T47D (cell line): ENCODE measurements at regions not wholly inside any gene's neighbourhood (a gene's known extent, or its start where the extent isn't known, plus 50 kb on each side); places are given as distances from the start of the nearest gene placed in this dataset.

Experiments used
- DNase-seq, 2 experiments: peaks; one replicate each; pipeline versions ENCODE4 v3.0.0 to v3.0.0-alpha.2; 2011 to 2012; ENCODE audit warnings: low read depth in 1 of 2, low spot score in 1 of 2
- JUND ChIP-seq: IDR thresholded peaks from 2 replicates; pipeline ENCODE4 v1.6.1; 2012; ENCODE audit warnings: low read depth
- in situ Hi-C: cut with HindIII; loops from 2 replicates; pipeline ENCODE4 v1.10.0; 2016; ENCODE audit warnings: low sequenced_read_pairs, low pct_unique_long_range_greater_than_20kb

- in situ Hi-C loops = no loop called here
- TF ChIP-seq JUND = no peak
- no peak for DNase-seq
These were observed 260.6 kb upstream of the NT5C1B start for GRCh38 chr2:18849841-18850578.

DNA sequence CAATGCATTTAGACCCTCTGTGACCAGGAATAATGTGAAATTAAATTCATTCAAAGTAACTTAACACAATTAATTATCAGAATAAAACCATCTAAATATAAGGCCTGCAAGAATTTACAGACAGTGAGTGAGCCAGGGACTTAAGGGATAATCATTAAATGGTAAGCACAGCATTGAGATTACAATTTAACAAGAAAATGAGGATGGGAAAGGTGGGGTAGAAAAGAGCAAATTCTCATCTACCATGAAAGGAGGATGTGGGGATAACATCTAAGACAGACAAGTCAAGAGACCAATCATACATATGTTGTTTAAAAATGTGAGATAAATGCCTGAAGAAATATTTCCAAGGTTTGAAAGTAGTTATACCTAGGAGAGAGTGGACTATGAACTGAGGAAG, 259.3 kb upstream of the NT5C1B start:
- no peak for TF ChIP-seq JUND
- no peak for DNase-seq
- in situ Hi-C loops = no loop called here

- in situ Hi-C loops = no loop called here
- TF ChIP-seq JUND = no peak
- DNase-seq = no peak
These were observed 256.6 kb upstream of the NT5C1B start for GRCh38 chr2:18845854-18846445.

- DNase-seq = no peak
- no peak for TF ChIP-seq JUND
- in situ Hi-C loops = no loop called here
These were observed 253.5 kb upstream of the NT5C1B start for GRCh38 chr2:18842836-18843235.

DNA sequence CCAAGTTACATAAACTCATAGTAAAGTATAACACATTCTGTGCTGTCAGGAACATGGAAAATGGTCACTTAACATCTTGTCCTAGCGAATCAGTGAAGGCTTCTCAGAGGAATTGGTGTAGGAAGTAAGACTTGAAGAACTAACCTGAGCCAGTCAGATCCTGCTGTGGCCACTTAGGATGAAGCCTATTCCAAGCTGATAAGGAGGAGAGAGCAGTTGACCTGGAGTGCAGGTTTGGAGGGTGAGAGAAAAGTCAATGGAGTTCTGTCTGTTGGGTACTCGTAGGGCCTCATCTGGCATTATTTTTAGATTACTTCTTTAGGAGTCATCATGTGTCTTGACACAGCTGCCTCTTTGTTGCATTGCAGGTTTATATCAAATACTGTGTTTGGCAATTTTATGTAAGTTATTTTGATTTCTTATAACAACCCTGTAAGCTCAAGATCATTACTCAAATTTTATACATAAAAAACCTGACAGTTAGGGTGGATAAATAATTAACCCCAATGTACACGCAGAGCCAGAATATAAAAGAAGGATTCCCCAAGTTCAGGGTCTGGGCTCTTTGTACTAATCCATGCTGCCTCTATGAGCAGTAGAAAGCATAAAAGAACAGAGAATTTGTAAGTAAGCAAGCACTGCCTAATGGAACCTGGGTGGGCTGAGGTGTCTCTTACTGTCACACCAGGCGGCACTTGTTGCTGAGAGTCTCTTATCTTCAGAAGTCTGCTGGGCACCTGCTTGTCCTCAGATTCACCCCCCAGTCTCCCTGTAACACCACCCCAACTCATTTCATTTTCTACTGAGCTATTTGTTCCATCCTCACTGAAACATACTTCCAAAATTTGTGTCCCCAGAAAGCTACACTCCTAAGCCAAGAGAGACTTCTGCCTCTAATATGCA, 252.1 kb upstream of the NT5C1B start:
- in situ Hi-C loops = no loop called here
- no peak for TF ChIP-seq JUND
- DNase-seq = no peak

DNA sequence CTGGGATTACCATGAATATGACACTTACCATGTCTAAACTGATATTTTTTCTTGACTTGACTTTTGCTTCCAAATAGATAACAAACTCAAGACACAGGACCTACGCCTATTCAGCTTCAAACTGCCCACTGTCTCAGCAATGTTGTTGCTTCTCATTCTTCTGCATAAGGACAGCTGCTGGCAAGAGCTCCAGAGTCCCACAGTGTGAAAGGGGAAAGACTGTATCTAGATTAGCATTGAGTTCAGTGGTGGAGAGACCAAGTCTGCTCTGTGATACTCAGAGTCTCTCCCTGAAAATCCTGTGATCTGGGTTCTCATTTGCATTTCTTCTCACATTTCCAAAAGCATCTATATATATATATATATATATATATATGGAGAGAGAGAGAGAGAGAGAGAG, 247.9 kb upstream of the NT5C1B start:
- in situ Hi-C loops = no loop called here
- no peak for DNase-seq
- no peak for TF ChIP-seq JUND

- TF ChIP-seq JUND = no peak
- DNase-seq = no peak
- in situ Hi-C loops = no loop called here
These were observed 247.1 kb upstream of the NT5C1B start for GRCh38 chr2:18836436-18836835.

DNA sequence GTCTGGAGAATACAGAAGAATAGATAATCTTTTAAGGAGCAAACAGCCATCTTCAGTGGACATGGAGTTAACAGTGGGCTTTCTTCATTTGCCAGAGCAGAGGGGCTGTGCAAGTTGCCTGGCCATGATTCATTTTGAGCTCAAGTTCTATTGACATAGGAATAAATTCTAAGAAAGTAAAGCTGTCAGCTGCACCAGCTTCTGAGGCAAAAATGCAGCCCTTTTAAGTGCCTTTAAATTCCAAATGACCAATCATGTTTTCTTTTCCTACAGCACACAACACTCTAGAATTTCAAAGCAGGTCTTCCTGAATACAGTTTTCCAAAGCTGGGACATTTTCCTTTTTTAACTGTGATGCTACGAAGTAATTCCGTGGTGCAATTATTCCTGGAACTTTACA, 246.4 kb upstream of the NT5C1B start:
- no peak for DNase-seq
- TF ChIP-seq JUND = no peak
- in situ Hi-C loops = no loop called here

- in situ Hi-C loops = no loop called here
- no peak for DNase-seq
- no peak for TF ChIP-seq JUND
These were observed 245.0 kb upstream of the NT5C1B start for GRCh38 chr2:18834341-18834740.

GRCh38 chr2:18833941-18834340, 244.6 kb upstream of the NT5C1B start:
- no peak for TF ChIP-seq JUND
- no peak for DNase-seq
- in situ Hi-C loops = no loop called here

DNA sequence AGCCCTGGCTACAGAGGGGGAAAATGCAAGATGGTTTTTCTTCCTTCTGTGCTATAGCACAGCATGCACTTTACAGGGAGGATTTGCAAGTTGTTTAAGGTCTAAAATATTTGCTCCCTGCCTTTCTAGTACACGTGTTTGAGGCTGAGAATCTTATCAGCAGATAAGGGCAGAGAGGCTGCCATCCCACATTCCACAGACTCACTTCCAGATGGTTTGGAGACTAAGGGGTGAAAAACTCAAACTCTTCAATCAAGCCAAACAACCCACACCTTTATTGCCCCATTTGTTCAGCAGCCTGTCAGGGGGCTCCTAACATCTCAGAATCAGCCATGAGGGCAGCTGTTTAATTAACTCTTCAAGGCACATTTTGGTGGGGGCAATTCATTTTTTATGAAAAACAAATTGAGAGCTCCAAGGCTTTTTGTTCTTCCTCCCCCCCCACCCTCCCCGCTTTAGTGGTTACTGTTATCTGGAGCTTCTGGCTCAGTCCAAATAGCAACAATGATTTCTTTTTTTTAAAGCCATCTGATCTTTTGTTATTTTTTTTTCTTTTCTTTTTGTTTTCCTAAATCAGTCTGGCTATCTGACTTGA, 242.6 kb upstream of the NT5C1B start:
- no peak for DNase-seq
- in situ Hi-C loops = no loop called here
- no peak for TF ChIP-seq JUND

DNA sequence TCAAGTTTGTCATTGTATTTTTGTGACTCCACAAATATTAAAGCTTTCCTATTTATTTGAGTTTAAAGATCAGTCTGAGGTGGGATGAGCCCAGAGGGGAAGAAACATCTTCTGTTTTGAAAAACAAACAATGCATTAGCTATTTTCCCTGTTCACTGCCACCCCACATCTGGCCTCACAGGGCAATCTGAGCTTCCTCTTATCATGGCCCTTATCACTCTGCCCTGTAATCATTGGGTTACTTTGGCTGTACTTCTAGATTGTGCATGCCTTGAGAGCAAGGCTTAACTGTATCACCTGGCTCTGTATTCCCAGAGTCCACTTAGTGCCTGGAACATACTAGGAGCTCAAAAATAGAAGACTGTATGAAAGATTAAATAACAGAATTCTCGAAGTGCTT, 241.6 kb upstream of the NT5C1B start:
- DNase-seq = no peak

More for the DNA sequence above, 241.6 kb upstream of the NT5C1B start:
- TF ChIP-seq JUND = no peak
- in situ Hi-C loops = no loop called here
